Stimulated activated naive CD8-positive, alpha-beta T cell treated with anti-CD3 and anti-CD28 coated beads, Interleukin-15, amount 100 ng/mL, for 72 hours (primary cell): ENCODE measurements at regions not wholly inside any gene's neighbourhood (a gene's known extent, or its start where the extent isn't known, plus 50 kb on each side); places are given as distances from the start of the nearest gene placed in this dataset.
"Not testable (repeated sequence)": the region's sequence is repeated elsewhere in the genome, so short reads cannot be mapped to it uniquely, and the experiment has no call there.

Source experiments
- ATAC-seq: fragments of 150-1000 bp; cut with Tn5 transposase; 2 replicates; pipeline ENCODE4 v1.10.0; 2021; ENCODE audit warnings: mild to moderate bottlenecking, moderate library complexity
- DNase-seq, 2 donors: peaks; one replicate each; pipeline ENCODE4 v3.0.0; 2021 to 2022
- H3K27ac Mint-ChIP-seq, 2 donors: one replicate each; pipeline ENCODE4 v1.8.0; 2022; ENCODE audit warnings: mild to moderate bottlenecking in 2 of 2, mixed read lengths in 2 of 2, moderate library complexity in 2 of 2
- H3K27me3 Mint-ChIP-seq: one replicate; pipeline ENCODE4 v1.8.0; 2022; ENCODE audit warnings: mixed read lengths
- H3K4me1 Mint-ChIP-seq: one replicate; pipeline ENCODE4 v1.8.0; 2022; ENCODE audit warnings: mild to moderate bottlenecking, mixed read lengths
- H3K4me3 Mint-ChIP-seq, 2 donors: one replicate each; pipeline ENCODE4 v1.8.0; 2022; ENCODE audit warnings: mild to moderate bottlenecking in 2 of 2, mixed read lengths in 2 of 2, moderate library complexity in 1 of 2
- H3K9me3 Mint-ChIP-seq, 2 donors: one replicate each; pipeline ENCODE4 v1.8.0; 2022; ENCODE audit warnings: mixed read lengths in 2 of 2

GRCh38 chr16:22572331-22573224, 61.9 kb downstream of the NPIPB5 start:
- H3K27ac Mint-ChIP-seq, H3K4me1 Mint-ChIP-seq, H3K4me3 Mint-ChIP-seq, DNase-seq, H3K9me3 Mint-ChIP-seq: not testable (repeated sequence)
- ATAC-seq, result peak; percentile 22
- peaks cover 30% of the 10 kb centered on the region for H3K27me3 Mint-ChIP-seq

GRCh38 chr16:22573225-22573530, 62.5 kb downstream of the NPIPB5 start:
- ATAC-seq, result peak; percentile 87
- H3K27ac Mint-ChIP-seq, DNase-seq, H3K4me3 Mint-ChIP-seq, H3K4me1 Mint-ChIP-seq, H3K9me3 Mint-ChIP-seq: not testable (repeated sequence)
- peaks cover 30% of the 10 kb centered on the region for H3K27me3 Mint-ChIP-seq

- H3K27me3 Mint-ChIP-seq, result peaks cover 37% of the 10 kb centered on the region
- not testable (repeated sequence) for ATAC-seq, H3K4me1 Mint-ChIP-seq, H3K4me3 Mint-ChIP-seq, H3K27ac Mint-ChIP-seq, DNase-seq, H3K9me3 Mint-ChIP-seq
Measured at GRCh38 chr16:22576506-22576905, 65.8 kb downstream of the NPIPB5 start.

GRCh38 chr16:22583195-22583594, 72.5 kb downstream of the NPIPB5 start:
- H3K4me3 Mint-ChIP-seq, H3K4me1 Mint-ChIP-seq, ATAC-seq, H3K9me3 Mint-ChIP-seq, H3K27ac Mint-ChIP-seq, DNase-seq: not testable (repeated sequence)
- peaks cover 15% of the 10 kb centered on the region for H3K27me3 Mint-ChIP-seq

- H3K27ac Mint-ChIP-seq, H3K4me3 Mint-ChIP-seq, H3K9me3 Mint-ChIP-seq, H3K4me1 Mint-ChIP-seq, ATAC-seq, DNase-seq: not testable (repeated sequence)
- peaks cover 10% of the 10 kb centered on the region for H3K27me3 Mint-ChIP-seq
Measured at GRCh38 chr16:22584459-22584858, 73.8 kb downstream of the NPIPB5 start.

GRCh38 chr16:22584941-22585340, 74.2 kb downstream of the NPIPB5 start:
- not testable (repeated sequence) for H3K4me1 Mint-ChIP-seq, H3K27me3 Mint-ChIP-seq, H3K27ac Mint-ChIP-seq, H3K4me3 Mint-ChIP-seq, ATAC-seq, H3K9me3 Mint-ChIP-seq, DNase-seq

GRCh38 chr16:22585431-22585830, 74.7 kb downstream of the NPIPB5 start:
- H3K27me3 Mint-ChIP-seq, H3K4me1 Mint-ChIP-seq, DNase-seq, H3K4me3 Mint-ChIP-seq, H3K9me3 Mint-ChIP-seq, H3K27ac Mint-ChIP-seq, ATAC-seq: not testable (repeated sequence)

GRCh38 chr16:22586732-22587131, 76.0 kb downstream of the NPIPB5 start:
- not testable (repeated sequence) for ATAC-seq, DNase-seq, H3K27me3 Mint-ChIP-seq, H3K27ac Mint-ChIP-seq, H3K4me3 Mint-ChIP-seq, H3K4me1 Mint-ChIP-seq, H3K9me3 Mint-ChIP-seq

- not testable (repeated sequence) for H3K4me1 Mint-ChIP-seq, H3K9me3 Mint-ChIP-seq, ATAC-seq, H3K27me3 Mint-ChIP-seq, H3K4me3 Mint-ChIP-seq, H3K27ac Mint-ChIP-seq, DNase-seq
Measured at GRCh38 chr16:22589757-22590156, 79.1 kb downstream of the NPIPB5 start.

GRCh38 chr16:22596445-22597045, 85.9 kb downstream of the NPIPB5 start:
- H3K9me3 Mint-ChIP-seq, H3K27me3 Mint-ChIP-seq, H3K27ac Mint-ChIP-seq, ATAC-seq, DNase-seq, H3K4me1 Mint-ChIP-seq, H3K4me3 Mint-ChIP-seq: not testable (repeated sequence)

GRCh38 chr16:22603744-22604143, 93.1 kb downstream of the NPIPB5 start:
- H3K27ac Mint-ChIP-seq, H3K9me3 Mint-ChIP-seq, H3K4me1 Mint-ChIP-seq, H3K27me3 Mint-ChIP-seq, H3K4me3 Mint-ChIP-seq, DNase-seq, ATAC-seq: not testable (repeated sequence)

GRCh38 chr16:22606619-22607018, 95.9 kb downstream of the NPIPB5 start:
- not testable (repeated sequence) for H3K9me3 Mint-ChIP-seq, H3K4me1 Mint-ChIP-seq, H3K4me3 Mint-ChIP-seq, DNase-seq, H3K27me3 Mint-ChIP-seq, H3K27ac Mint-ChIP-seq
- ATAC-seq, result peak; percentile 85

- not testable (repeated sequence) for H3K4me3 Mint-ChIP-seq, DNase-seq, ATAC-seq, H3K27ac Mint-ChIP-seq, H3K4me1 Mint-ChIP-seq, H3K9me3 Mint-ChIP-seq, H3K27me3 Mint-ChIP-seq
Measured at GRCh38 chr16:22609798-22610197, 99.1 kb downstream of the NPIPB5 start.

GRCh38 chr16:22611128-22611527, 100.4 kb downstream of the NPIPB5 start:
- not testable (repeated sequence) for H3K9me3 Mint-ChIP-seq, ATAC-seq, DNase-seq, H3K4me1 Mint-ChIP-seq, H3K27me3 Mint-ChIP-seq, H3K4me3 Mint-ChIP-seq, H3K27ac Mint-ChIP-seq

- DNase-seq (no peak), ATAC-seq (no peak)
- peaks cover 20% of the 10 kb centered on the region for H3K27me3 Mint-ChIP-seq
- H3K4me1 Mint-ChIP-seq, result no peaks in the 10 kb centered on the region
- H3K27ac Mint-ChIP-seq, result peak overlapping the region in 1 of 2 donors; percentile 3
- peaks cover 0 to 3% of the 10 kb centered on the region in 2 donors for H3K9me3 Mint-ChIP-seq
- no peak overlapping the region for H3K4me3 Mint-ChIP-seq
Measured at GRCh38 chr16:22614271-22614947, 103.7 kb downstream of the NPIPB5 start.

GRCh38 chr16:22618842-22619241, 108.2 kb downstream of the NPIPB5 start:
- H3K27ac Mint-ChIP-seq, result no peak overlapping the region
- no peak for ATAC-seq
- H3K4me3 Mint-ChIP-seq, result no peak overlapping the region
- H3K27me3 Mint-ChIP-seq, result peaks cover 20% of the 10 kb centered on the region
- peaks cover 0 to 3% of the 10 kb centered on the region in 2 donors for H3K9me3 Mint-ChIP-seq
- DNase-seq, result no peak
- H3K4me1 Mint-ChIP-seq, result no peaks in the 10 kb centered on the region
